PFSK-1 (cell line): ENCODE measurements at regions not wholly inside any gene's neighbourhood (a gene's known extent, or its start where the extent isn't known, plus 50 kb on each side); places are given as distances from the start of the nearest gene placed in this dataset.

Experiments
- FOXP2 ChIP-seq: optimal IDR thresholded peaks from 2 replicates; pipeline ENCODE3; 2011; ENCODE audit warnings: borderline replicate concordance, control low read depth, inconsistent platforms; ENCODE audit not compliant: insufficient read depth; ENCODE audit errors: extremely low read length, extremely low read depth
- POLR2AphosphoS5 ChIP-seq: IDR thresholded peaks from 2 replicates; pipeline ENCODE4 v1.6.1; 2012; ENCODE audit warnings: low read depth, mild to moderate bottlenecking, control low read depth, low read length, moderate library complexity
- REST ChIP-seq, 2 experiments: IDR thresholded peaks; 2 replicates each; pipeline versions ENCODE4 v1.6.1 to v1.8.0; 2011 to 2012; ENCODE audit warnings: low read depth in 2 of 2, low read length in 2 of 2, control low read depth in 1 of 2, inconsistent platforms in 1 of 2, mild to moderate bottlenecking in 1 of 2, moderate library complexity in 1 of 2; ENCODE audit not compliant: insufficient read depth in 1 of 2
- SIN3A ChIP-seq: IDR thresholded peaks from 2 replicates; pipeline ENCODE4 v1.6.1; 2012; ENCODE audit warnings: mild to moderate bottlenecking, low read length, moderate library complexity, borderline replicate concordance; ENCODE audit not compliant: insufficient read depth
- TAF1 ChIP-seq: IDR thresholded peaks from 2 replicates; pipeline ENCODE4 v1.6.1; 2012; ENCODE audit warnings: low read length, control low read depth, borderline replicate concordance; ENCODE audit not compliant: insufficient read depth

GRCh38 chr2:129812071-129812470 is 167.4 kb upstream of the RAB6C start:
- no peak for TF ChIP-seq FOXP2
- TF ChIP-seq POLR2AphosphoS5, result no peak
- no peak for TF ChIP-seq SIN3A
- no peak for TF ChIP-seq TAF1
- TF ChIP-seq REST (IDR thresholded peaks at IDR 0.05; ENCODE audit: insufficient read depth in 1 of 2, low read depth in 2 of 2, low read length in 2 of 2), result no peak

- TF ChIP-seq POLR2AphosphoS5, result no peak
- TF ChIP-seq FOXP2, result no peak
- TF ChIP-seq SIN3A, result no peak
- TF ChIP-seq REST (IDR thresholded peaks at IDR 0.05; ENCODE audit: insufficient read depth in 1 of 2, low read depth in 2 of 2, low read length in 2 of 2), result no peak
- TF ChIP-seq TAF1, result no peak
Measured at GRCh38 chr2:129812654-129813053, 166.8 kb upstream of the RAB6C start.

- TF ChIP-seq TAF1 (no peak), FOXP2 (no peak), SIN3A (no peak), POLR2AphosphoS5 (no peak), REST (IDR thresholded peaks at IDR 0.05; ENCODE audit: insufficient read depth in 1 of 2, low read depth in 2 of 2, low read length in 2 of 2) (no peak)
Measured at GRCh38 chr2:129813404-129813803, 166.1 kb upstream of the RAB6C start.

GRCh38 chr2:129816813-129817574 is 162.5 kb upstream of the RAB6C start:
- TF ChIP-seq SIN3A, result no peak
- TF ChIP-seq FOXP2, result no peak
- no peak for TF ChIP-seq REST (IDR thresholded peaks at IDR 0.05; ENCODE audit: insufficient read depth in 1 of 2, low read depth in 2 of 2, low read length in 2 of 2)
- no peak for TF ChIP-seq POLR2AphosphoS5
- no peak for TF ChIP-seq TAF1
